Mesothelial cell of epicardium (in vitro differentiated cells): ENCODE measurements at regions not wholly inside any gene's neighbourhood (a gene's known extent, or its start where the extent isn't known, plus 50 kb on each side); places are given as distances from the start of the nearest gene placed in this dataset.

Experiments used
- DNase-seq, 2 experiments: peaks; one replicate each; pipeline ENCODE4 v3.0.0; 2021; ENCODE audit warnings: low spot score in 2 of 2; ENCODE audit not compliant: unreplicated experiment in 2 of 2
- H3K27ac Mint-ChIP-seq: 2 replicates; pipeline ENCODE4 v1.8.0; 2021; ENCODE audit warnings: mixed read lengths
- H3K27me3 Mint-ChIP-seq: 2 replicates; pipeline ENCODE4 v1.8.0; 2021; ENCODE audit warnings: low read depth, mixed read lengths
- H3K36me3 Mint-ChIP-seq: 2 replicates; pipeline ENCODE4 v1.8.0; 2021; ENCODE audit warnings: mixed read lengths
- H3K4me1 Mint-ChIP-seq: 2 replicates; pipeline ENCODE4 v1.8.0; 2021; ENCODE audit warnings: mixed read lengths
- H3K4me3 Mint-ChIP-seq: 2 replicates; pipeline ENCODE4 v1.8.0; 2021; ENCODE audit warnings: mild to moderate bottlenecking, moderate library complexity, mixed read lengths
- H3K9me3 Mint-ChIP-seq: 2 replicates; pipeline ENCODE4 v1.8.0; 2021; ENCODE audit warnings: mixed read lengths
- CTCF ChIP-seq: fragments of 200-600 bp; sonication (generic); IDR thresholded peaks from one replicate; pipeline ENCODE4 v1.5.0; 2021; ENCODE audit warnings: antibody characterized with exemption; ENCODE audit not compliant: unreplicated experiment

GRCh38 chr5:74216012-74216411, 424.5 kb downstream of the ENC1 start:
- Mint-ChIP-seq H3K9me3 (peaks cover 9% of the 10 kb centered on the region), H3K27ac (no peak overlapping the region), H3K4me3 (no peak overlapping the region), H3K4me1 (no peaks in the 10 kb centered on the region), H3K27me3 (no peaks in the 10 kb centered on the region), H3K36me3 (peaks cover 7% of the 10 kb centered on the region)
- no peak for TF ChIP-seq CTCF
- DNase-seq: no peak

GRCh38 chr5:74212336-74212735, 428.2 kb downstream of the ENC1 start:
- Mint-ChIP-seq H3K27ac (no peak overlapping the region), H3K36me3 (no peaks in the 10 kb centered on the region), H3K27me3 (no peaks in the 10 kb centered on the region), H3K4me3 (no peak overlapping the region), H3K9me3 (peaks cover 10% of the 10 kb centered on the region), H3K4me1 (no peaks in the 10 kb centered on the region)
- no peak for DNase-seq
- no peak for TF ChIP-seq CTCF

- H3K27ac Mint-ChIP-seq: no peak overlapping the region
- DNase-seq: no peak
- no peaks in the 10 kb centered on the region for H3K27me3 Mint-ChIP-seq
- H3K4me1 Mint-ChIP-seq: peaks cover 18% of the 10 kb centered on the region
- H3K4me3 Mint-ChIP-seq: no peak overlapping the region
- no peak for TF ChIP-seq CTCF
- H3K36me3 Mint-ChIP-seq: no peaks in the 10 kb centered on the region
- peaks cover 10% of the 10 kb centered on the region for H3K9me3 Mint-ChIP-seq
Observed at GRCh38 chr5:74209571-74209970, 431.0 kb downstream of the ENC1 start.

GRCh38 chr5:74206579-74207550, 433.7 kb downstream of the ENC1 start:
- no peaks in the 10 kb centered on the region for H3K36me3 Mint-ChIP-seq
- peak overlapping the region; percentile 76 for H3K27ac Mint-ChIP-seq
- no peak for TF ChIP-seq CTCF
- H3K27me3 Mint-ChIP-seq: no peaks in the 10 kb centered on the region
- H3K4me1 Mint-ChIP-seq: peaks cover 18% of the 10 kb centered on the region
- no peak overlapping the region for H3K4me3 Mint-ChIP-seq
- DNase-seq: no peak
- peaks cover 10% of the 10 kb centered on the region for H3K9me3 Mint-ChIP-seq

- Mint-ChIP-seq H3K4me3 (no peak overlapping the region), H3K9me3 (peaks cover 10% of the 10 kb centered on the region), H3K27me3 (no peaks in the 10 kb centered on the region), H3K27ac (peak overlapping the region; percentile 76), H3K36me3 (no peaks in the 10 kb centered on the region), H3K4me1 (peaks cover 25% of the 10 kb centered on the region)
- DNase-seq: no peak
- no peak for TF ChIP-seq CTCF
Observed at GRCh38 chr5:74205767-74206578, 434.6 kb downstream of the ENC1 start.
